CD4-positive, alpha-beta T cell treated with Interleukin-17A for 4 hours (primary cell): ENCODE measurements at regions not wholly inside any gene's neighbourhood (a gene's known extent, or its start where the extent isn't known, plus 50 kb on each side); places are given as distances from the start of the nearest gene placed in this dataset.
A peak's percentile ranks its signal among the peaks of the same experiment; 100 is the strongest.
"Not testable (repeated sequence)": the region's sequence is repeated elsewhere in the genome, so short reads cannot be mapped to it uniquely, and the experiment has no call there.

Experiments used
- DNase-seq: peaks from one replicate; pipeline ENCODE4 v3.0.0-alpha.2; 2020; ENCODE audit warnings: mixed read lengths

GRCh38 chr14:19052977-19053376 lies 85.7 kb downstream of the POTEM start:
- DNase-seq, result not testable (repeated sequence)

GRCh38 chr14:19053426-19054050 lies 86.3 kb downstream of the POTEM start:
- not testable (repeated sequence) for DNase-seq

GRCh38 chr14:19054108-19054721 lies 87.0 kb downstream of the POTEM start:
- not testable (repeated sequence) for DNase-seq

GRCh38 chr14:19054934-19055333 lies 87.7 kb downstream of the POTEM start:
- DNase-seq, result not testable (repeated sequence)

- not testable (repeated sequence) for DNase-seq
Observed at GRCh38 chr14:19059066-19059465, 91.8 kb downstream of the POTEM start.

- DNase-seq, result not testable (repeated sequence)
Observed at GRCh38 chr14:19061689-19062450, 94.6 kb downstream of the POTEM start.

GRCh38 chr14:19068957-19069356 lies 101.7 kb downstream of the POTEM start:
- not testable (repeated sequence) for DNase-seq

GRCh38 chr14:19072518-19072917 lies 105.3 kb downstream of the POTEM start:
- not testable (repeated sequence) for DNase-seq

- not testable (repeated sequence) for DNase-seq
Observed at GRCh38 chr14:19088632-19089031, 121.4 kb downstream of the POTEM start.

GRCh38 chr14:19093227-19093626 lies 126.0 kb downstream of the POTEM start:
- not testable (repeated sequence) for DNase-seq

- DNase-seq, result not testable (repeated sequence)
Observed at GRCh38 chr14:19094731-19095130, 127.5 kb downstream of the POTEM start.

- not testable (repeated sequence) for DNase-seq
Observed at GRCh38 chr14:19095167-19095566, 127.9 kb downstream of the POTEM start.

- DNase-seq, result not testable (repeated sequence)
Observed at GRCh38 chr14:19096467-19096866, 129.2 kb downstream of the POTEM start.

GRCh38 chr14:19096876-19097275 lies 129.6 kb downstream of the POTEM start:
- DNase-seq, result not testable (repeated sequence)

GRCh38 chr14:19097306-19097705 lies 130.1 kb downstream of the POTEM start:
- DNase-seq, result peak; percentile 2

GRCh38 chr14:19097750-19098149 lies 130.5 kb downstream of the POTEM start:
- not testable (repeated sequence) for DNase-seq

- not testable (repeated sequence) for DNase-seq
Observed at GRCh38 chr14:19098230-19098629, 131.0 kb downstream of the POTEM start.

- not testable (repeated sequence) for DNase-seq
Observed at GRCh38 chr14:19098732-19099131, 131.5 kb downstream of the POTEM start.

GRCh38 chr14:19099336-19099735 lies 132.1 kb downstream of the POTEM start:
- DNase-seq, result not testable (repeated sequence)

GRCh38 chr14:19099939-19100338 lies 132.7 kb downstream of the POTEM start:
- DNase-seq, result not testable (repeated sequence)

- DNase-seq, result not testable (repeated sequence)
Observed at GRCh38 chr14:19105551-19105950, 138.3 kb downstream of the POTEM start.

GRCh38 chr14:19109887-19110286 lies 142.7 kb downstream of the POTEM start:
- not testable (repeated sequence) for DNase-seq

GRCh38 chr14:19120383-19120782 lies 153.1 kb downstream of the POTEM start:
- not testable (repeated sequence) for DNase-seq
